H1 (cell line): ENCODE measurements at regions not wholly inside any gene's neighbourhood (a gene's known extent, or its start where the extent isn't known, plus 50 kb on each side); places are given as distances from the start of the nearest gene placed in this dataset.

Experiments
- CTCF ChIA-PET: fragments of 300-600 bp; sonication (Branson Sonifier 250); formaldehyde crosslinking; loops from one replicate; lab custom pipeline; 2021; ENCODE audit not compliant: partially characterized antibody; lab: Charles Lee
- POLR2A ChIA-PET: fragments of 300-600 bp; sonication (Branson Sonifier 250); formaldehyde crosslinking; loops from one replicate; lab custom pipeline; 2021; ENCODE audit warnings: inconsistent platforms; ENCODE audit not compliant: partially characterized antibody; lab: Charles Lee
- DNase-seq, 2 experiments: peaks; one replicate each; pipeline versions ENCODE4 v3.0.0 to v3.0.0-alpha.2; 2010 to 2022; ENCODE audit warnings: low spot score in 2 of 2, low read depth in 1 of 2, mixed read lengths in 1 of 2
- FAIRE-seq: peaks from 2 replicates; lab custom pipeline; 2011; peaks lifted over from hg19 to GRCh38; lab: Jason Lieb, UNC
- H2AFZ ChIP-seq: 2 replicates; pipeline ENCODE4 v1.8.1; 2012; ENCODE audit warnings: low read length, inconsistent platforms
- H2AK5ac ChIP-seq: 2 replicates; pipeline ENCODE4 v1.6.1; 2013; ENCODE audit warnings: low read depth, low read length
- H2BK120ac ChIP-seq: replicated peaks from 2 replicates; pipeline ENCODE3; 2013; ENCODE audit warnings: low read depth, low read length, inconsistent platforms
- H2BK12ac ChIP-seq: 2 replicates; pipeline ENCODE4 v1.6.1; 2013; ENCODE audit warnings: low read depth, low read length
- H2BK15ac ChIP-seq: 2 replicates; pipeline ENCODE4 v1.6.1; 2013; ENCODE audit warnings: low read length
- H2BK20ac ChIP-seq: 2 replicates; pipeline ENCODE4 v1.6.1; 2013; ENCODE audit warnings: low read length
- H2BK5ac ChIP-seq: 2 replicates; pipeline ENCODE4 v1.6.1; 2013; ENCODE audit warnings: low read depth, low read length
- H3K14ac ChIP-seq: 2 replicates; pipeline ENCODE4 v1.6.1; 2013; ENCODE audit warnings: inconsistent platforms; ENCODE audit not compliant: insufficient read length
- H3K18ac ChIP-seq: 2 replicates; pipeline ENCODE4 v1.6.1; 2013; ENCODE audit warnings: low read length; ENCODE audit errors: extremely low read depth
- H3K23ac ChIP-seq: 2 replicates; pipeline ENCODE4 v1.6.1; 2013; ENCODE audit warnings: inconsistent platforms; ENCODE audit not compliant: insufficient read length
- H3K23me2 ChIP-seq: 2 replicates; pipeline ENCODE4 v1.6.1; 2013; ENCODE audit warnings: low read depth, low read length
- H3K27ac ChIP-seq: 2 replicates; pipeline ENCODE4 v1.6.1; 2011; ENCODE audit warnings: low read depth, low read length, inconsistent platforms
- H3K27me3 ChIP-seq, 4 experiments: replicated peaks in 1 of 4; 1 replicate in 1 of 4; 2 replicates in 3 of 4; pipeline versions ENCODE4 v1.6.1 to v1.8.1; 2011 to 2013; ENCODE audit warnings: low read length in 3 of 4, mild to moderate bottlenecking in 3 of 4, inconsistent platforms in 2 of 4, mixed read lengths in 2 of 4, moderate library complexity in 1 of 4; ENCODE audit not compliant: control insufficient read depth in 3 of 4, insufficient read depth in 3 of 4; ENCODE audit errors: extremely low read depth in 1 of 4
- H3K36me3 ChIP-seq, 4 experiments: 2 replicates each; pipeline versions ENCODE4 v1.6.1 to v1.8.1; 2011 to 2013; ENCODE audit warnings: mild to moderate bottlenecking in 4 of 4, low read length in 3 of 4, moderate library complexity in 2 of 4, control low read depth in 1 of 4, inconsistent platforms in 1 of 4; ENCODE audit not compliant: insufficient read depth in 4 of 4, control insufficient read depth in 2 of 4
- H3K4ac ChIP-seq: replicated peaks from 2 replicates; pipeline ENCODE3; 2013; ENCODE audit warnings: low read length, low read depth, mixed read lengths, inconsistent platforms; ENCODE audit not compliant: insufficient read length
- H3K4me1 ChIP-seq, 4 experiments: replicated peaks in 1 of 4; 1 replicate in 1 of 4; 2 replicates in 3 of 4; pipeline versions ENCODE4 v1.6.1 to v1.8.1; 2011 to 2013; ENCODE audit warnings: low read length in 3 of 4, inconsistent platforms in 2 of 4, mixed read lengths in 1 of 4; ENCODE audit not compliant: insufficient read depth in 4 of 4, control insufficient read depth in 3 of 4
- H3K4me2 ChIP-seq, 2 experiments: 2 replicates each; pipeline versions ENCODE4 v1.6.1 to v1.8.1; 2011 to 2013; ENCODE audit warnings: low read depth in 2 of 2, low read length in 2 of 2, control low read depth in 1 of 2, inconsistent platforms in 1 of 2, mild to moderate bottlenecking in 1 of 2; ENCODE audit not compliant: insufficient read depth in 1 of 2
- H3K4me3 ChIP-seq, 4 experiments: fragments of 200-600, 300-600 bp in 1 of 4; sonication (generic), shearing (Covaris generic), sonication (Bioruptor Twin) in 1 of 4; 2 replicates each; pipeline versions ENCODE4 v1.5.1 to v1.8.1; 2011 to 2016; ENCODE audit warnings: low read length in 4 of 4, low read depth in 3 of 4, control low read depth in 2 of 4, inconsistent platforms in 2 of 4, mild to moderate bottlenecking in 2 of 4, mixed read lengths in 1 of 4, moderate library complexity in 1 of 4; ENCODE audit not compliant: insufficient read depth in 2 of 4; ENCODE audit errors: extremely low read depth in 1 of 4
- H3K56ac ChIP-seq: replicated peaks from 2 replicates; pipeline ENCODE3; 2013; ENCODE audit warnings: low read depth, mild to moderate bottlenecking, mixed read lengths, low read length, inconsistent platforms; ENCODE audit not compliant: insufficient read length
- H3K79me1 ChIP-seq: 2 replicates; pipeline ENCODE4 v1.6.1; 2013; ENCODE audit warnings: low read depth, low read length, control low read depth
- H3K79me2 ChIP-seq, 2 experiments: 2 replicates each; pipeline versions ENCODE4 v1.6.1 to v1.8.1; 2012 to 2013; ENCODE audit warnings: low read length in 2 of 2, mild to moderate bottlenecking in 2 of 2, inconsistent platforms in 1 of 2; ENCODE audit not compliant: insufficient read depth in 2 of 2, control insufficient read depth in 1 of 2
- H3K9ac ChIP-seq, 4 experiments: replicated peaks in 1 of 4; 1 replicate in 1 of 4; 2 replicates in 3 of 4; pipeline versions ENCODE4 v1.6.1 to v1.8.1; 2011 to 2013; ENCODE audit warnings: low read depth in 3 of 4, low read length in 3 of 4, control low read depth in 2 of 4, mild to moderate bottlenecking in 2 of 4, moderate library complexity in 2 of 4, inconsistent platforms in 1 of 4; ENCODE audit errors: extremely low read depth in 1 of 4
- H3K9me3 ChIP-seq, 2 experiments: 2 replicates each; pipeline versions ENCODE4 v1.6.1 to v1.8.1; 2012 to 2013; ENCODE audit warnings: mild to moderate bottlenecking in 2 of 2, moderate library complexity in 2 of 2, control low read depth in 1 of 2, inconsistent platforms in 1 of 2, low read depth in 1 of 2, low read length in 1 of 2, mixed read lengths in 1 of 2; ENCODE audit not compliant: insufficient read depth in 2 of 2
- H4K20me1 ChIP-seq, 2 experiments: replicated peaks in 1 of 2; 2 replicates each; pipeline versions ENCODE3 to v1.8.1; 2011 to 2013; ENCODE audit warnings: inconsistent platforms in 2 of 2, low read length in 2 of 2, mild to moderate bottlenecking in 1 of 2; ENCODE audit not compliant: insufficient read depth in 2 of 2, control insufficient read depth in 1 of 2
- H4K5ac ChIP-seq: 2 replicates; pipeline ENCODE4 v1.6.1; 2013; ENCODE audit warnings: low read length, low read depth, mixed read lengths, inconsistent platforms; ENCODE audit not compliant: insufficient read length
- H4K8ac ChIP-seq: 2 replicates; pipeline ENCODE4 v1.8.0; 2013; ENCODE audit warnings: mild to moderate bottlenecking, moderate library complexity, low read length, inconsistent platforms; ENCODE audit not compliant: insufficient read depth; ENCODE audit errors: extremely low read depth
- H4K91ac ChIP-seq: replicated peaks from 2 replicates; pipeline ENCODE3; 2013; ENCODE audit warnings: low read length, mixed read lengths, inconsistent platforms; ENCODE audit not compliant: insufficient read length
- BRCA1 ChIP-seq: IDR thresholded peaks from 2 replicates; pipeline ENCODE4 v1.6.1; 2012; ENCODE audit warnings: low read depth, low read length, improper control_type of control experiment
- CHD1 ChIP-seq: IDR thresholded peaks from 2 replicates; pipeline ENCODE4 v1.6.1; 2012; ENCODE audit warnings: low read depth, low read length, improper control_type of control experiment
- CHD2 ChIP-seq: IDR thresholded peaks from 2 replicates; pipeline ENCODE4 v1.6.1; 2012; ENCODE audit warnings: low read length, improper control_type of control experiment
- EP300 ChIP-seq, 2 experiments: IDR thresholded peaks; 1 replicate in 1 of 2; 2 replicates in 1 of 2; pipeline ENCODE4 v1.6.1; 2011 to 2012; ENCODE audit warnings: low read depth in 2 of 2, low read length in 2 of 2, mild to moderate bottlenecking in 2 of 2, borderline replicate concordance in 1 of 2, inconsistent platforms in 1 of 2, moderate library complexity in 1 of 2
- FOSL1 ChIP-seq: IDR thresholded peaks from 2 replicates; pipeline ENCODE4 v1.6.1; 2011; ENCODE audit warnings: mild to moderate bottlenecking, low read depth, low read length, moderate library complexity; ENCODE audit not compliant: insufficient read depth
- POLR2AphosphoS5 ChIP-seq: IDR thresholded peaks from 2 replicates; pipeline ENCODE4 v1.6.1; 2011; ENCODE audit warnings: low read depth, low read length
- RFX5 ChIP-seq: IDR thresholded peaks from 2 replicates; pipeline ENCODE4 v1.6.1; 2011; ENCODE audit warnings: low read depth, low read length, improper control_type of control experiment, borderline replicate concordance
- SIN3A ChIP-seq, 2 experiments: IDR thresholded peaks in 1 of 2; conservative IDR thresholded peaks in 1 of 2; 2 replicates each; pipeline ENCODE4 v1.6.1; 2011 to 2012; ENCODE audit warnings: low read length in 2 of 2, improper control_type of control experiment in 1 of 2, low read depth in 1 of 2, mild to moderate bottlenecking in 1 of 2
- SP1 ChIP-seq: IDR thresholded peaks from 2 replicates; pipeline ENCODE4 v1.6.1; 2011; ENCODE audit warnings: low read depth, low read length
- SP4 ChIP-seq: IDR thresholded peaks from 2 replicates; pipeline ENCODE4 v1.6.1; 2012; ENCODE audit warnings: low read length, inconsistent platforms
- TEAD4 ChIP-seq: IDR thresholded peaks from 2 replicates; pipeline ENCODE4 v1.6.1; 2012; ENCODE audit warnings: low read depth, low read length, inconsistent platforms, mixed read lengths
- YY1 ChIP-seq: IDR thresholded peaks from 2 replicates; pipeline ENCODE4 v1.6.1; 2011; ENCODE audit warnings: low read depth, mild to moderate bottlenecking, low read length
- WGBS, 2 experiments: shearing (Covaris generic) in 1 of 2; methylation state at CpG; one replicate each; pipeline versions ENCODE4 v1.1.6 to v1.1.7; 2013 to 2015; ENCODE audit warnings: low lambda C conversion rate in 2 of 2, mixed read lengths in 2 of 2, inconsistent platforms in 1 of 2, low coverage in 1 of 2, missing lambda C conversion rate in 1 of 2; ENCODE audit not compliant: insufficient replicate concordance in 2 of 2, insufficient coverage in 1 of 2, insufficient read length in 1 of 2; ENCODE audit errors: extremely low coverage in 1 of 2, missing lambda C conversion rate in 1 of 2; 5-methylcytosine and 5-hydroxymethylcytosine counted together
- TF ChIP-seq, protein P1 (sequence below): IDR thresholded peaks from 2 replicates; pipeline ENCODE4 v1.6.1; 2012; ENCODE audit warnings: inconsistent platforms

DNA sequence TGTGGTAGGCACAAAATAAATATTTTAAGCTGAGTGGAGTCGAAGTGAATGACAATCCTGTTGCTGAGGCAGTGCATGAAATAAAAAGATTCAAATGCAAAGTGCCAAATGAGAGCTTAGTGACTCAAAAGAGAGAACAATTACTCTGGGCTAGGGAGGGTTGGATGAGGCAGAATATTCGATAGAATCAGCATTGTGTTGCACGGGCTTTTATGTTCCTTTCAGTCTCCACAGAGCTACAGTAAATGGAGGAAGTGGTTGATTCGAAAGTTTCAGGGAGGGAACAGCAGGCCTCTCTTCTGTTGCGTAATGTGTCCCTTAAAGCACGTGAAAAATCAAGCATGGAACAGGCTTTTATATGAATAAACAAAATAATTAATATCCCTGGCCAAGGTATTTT, 599.3 kb upstream of the CELF2 start:
- Histone ChIP-seq H2BK5ac (no peak overlapping the region), H3K27ac (no peak overlapping the region)

More for the DNA sequence above, 599.3 kb upstream of the CELF2 start:
- CTCF ChIA-PET = interaction anchor here (0.9 kb wide), 1 partner anchor 160 kb away, joined by 3 read pairs; no protein-coding TSS in a partner anchor
- Histone ChIP-seq H3K79me1 (no peaks in the 10 kb centered on the region), H3K4me1 (peaks cover 0 to 2% (median 0%) of the 10 kb centered on the region in 4 experiments; a peak in 1 of 7 replicates), H3K14ac (no peak overlapping the region), H4K91ac (no peak overlapping the region), H3K36me3 (no peaks in the 10 kb centered on the region), H3K4ac (no peak overlapping the region), H4K20me1 (no peaks in the 10 kb centered on the region), H4K8ac (no peak overlapping the region), H3K27me3 (no peaks in the 10 kb centered on the region), H4K5ac (no peak overlapping the region), H3K23me2 (no peaks in the 10 kb centered on the region), H3K4me3 (no peak overlapping the region), H2BK15ac (no peak overlapping the region), H3K79me2 (no peaks in the 10 kb centered on the region), H3K23ac (no peak overlapping the region), H2AK5ac (no peak overlapping the region), H2BK120ac (no peak overlapping the region), H3K9me3 (no peaks in the 10 kb centered on the region), H3K4me2 (no peak overlapping the region), H2AFZ (no peak overlapping the region; the same call in 1 of the 2 replicates), H3K56ac (no peak overlapping the region), H2BK12ac (no peak overlapping the region), H3K9ac (no peak overlapping the region), H2BK20ac (no peak overlapping the region), H3K18ac (no peak overlapping the region)
- DNase-seq = no peak
- POLR2A ChIA-PET = no interaction called here
- TF ChIP-seq SIN3A (conservative IDR thresholded peaks at IDR 0.05 in 1 of 2, IDR thresholded peaks at IDR 0.05 in 1 of 2; ENCODE audit: low read depth in 1 of 2, low read length in 2 of 2) (no peak), POLR2AphosphoS5 (no peak), RFX5 (no peak), TEAD4 (no peak), BRCA1 (no peak), SP1 (no peak), SP4 (no peak), EP300 (IDR thresholded peaks at IDR 0.05; ENCODE audit: borderline replicate concordance in 1 of 2, low read depth in 2 of 2, low read length in 2 of 2) (no peak), YY1 (no peak), CHD2 (no peak), CHD1 (no peak), FOSL1 (no peak)
- TF ChIP-seq, protein P1, sequence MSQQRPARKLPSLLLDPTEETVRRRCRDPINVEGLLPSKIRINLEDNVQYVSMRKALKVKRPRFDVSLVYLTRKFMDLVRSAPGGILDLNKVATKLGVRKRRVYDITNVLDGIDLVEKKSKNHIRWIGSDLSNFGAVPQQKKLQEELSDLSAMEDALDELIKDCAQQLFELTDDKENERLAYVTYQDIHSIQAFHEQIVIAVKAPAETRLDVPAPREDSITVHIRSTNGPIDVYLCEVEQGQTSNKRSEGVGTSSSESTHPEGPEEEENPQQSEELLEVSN = no peak
- 67% methylated on average over 6 of the region's 6 CpGs; no CpG with 5 or more reads in 1 of the 2 experiments for WGBS, 2 experiments
- no peak for FAIRE-seq
